ENCODE measurements at regions not wholly inside any gene's neighbourhood (a gene's known extent, or its start where the extent isn't known, plus 50 kb on each side); places are given as distances from the start of the nearest gene placed in this dataset.
A peak's percentile ranks its signal among the peaks of the same experiment; 100 is the strongest.

DNA sequence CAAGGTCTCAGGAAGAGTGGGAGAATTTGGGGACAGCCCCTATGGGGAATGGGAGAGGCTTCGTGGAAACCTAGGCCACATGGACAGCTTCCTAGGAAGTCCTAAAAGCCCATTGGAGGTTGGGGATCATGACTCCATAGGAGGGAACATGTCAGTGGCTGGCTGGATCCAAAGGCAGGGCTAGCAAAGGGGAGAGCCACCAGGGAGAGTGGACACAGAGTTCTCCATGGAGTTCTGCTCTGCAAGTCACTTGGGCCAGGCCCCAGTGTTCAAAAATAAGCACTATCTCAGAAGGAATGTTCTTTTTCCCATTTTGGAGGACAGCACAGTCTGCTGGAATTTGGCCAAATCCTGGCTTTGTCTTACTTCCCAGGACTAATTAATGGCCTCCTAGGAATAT lies 140.6 kb upstream of the RAD23B start:
- no peak for ATAC-seq
- H3K27me3 ChIP-seq, result no peaks in the 10 kb centered on the region
- no peaks in the 10 kb centered on the region for H3K36me3 ChIP-seq
- intact Hi-C loops (cut with DNase I), result no loop called here
- no peaks in the 10 kb centered on the region for H3K9me3 ChIP-seq
- DNase-seq, result no peak
- no peak overlapping the region for H3K27ac ChIP-seq
- H3K4me1 ChIP-seq, result peaks cover 14% of the 10 kb centered on the region
- no peak for TF ChIP-seq CTCF (IDR thresholded peaks at IDR 0.05)
- no peak overlapping the region for H3K4me3 ChIP-seq

GRCh38 chr9:107142896-107143603 lies 140.0 kb upstream of the RAD23B start:
- Histone ChIP-seq H3K4me1 (peaks cover 14% of the 10 kb centered on the region), H3K9me3 (no peaks in the 10 kb centered on the region), H3K27ac (no peak overlapping the region), H3K4me3 (no peak overlapping the region), H3K36me3 (no peaks in the 10 kb centered on the region), H3K27me3 (no peaks in the 10 kb centered on the region)
- intact Hi-C loops (cut with DNase I), result no loop called here
- TF ChIP-seq CTCF (IDR thresholded peaks at IDR 0.05), result no peak
- ATAC-seq, result no peak
- DNase-seq, result no peak

DNA sequence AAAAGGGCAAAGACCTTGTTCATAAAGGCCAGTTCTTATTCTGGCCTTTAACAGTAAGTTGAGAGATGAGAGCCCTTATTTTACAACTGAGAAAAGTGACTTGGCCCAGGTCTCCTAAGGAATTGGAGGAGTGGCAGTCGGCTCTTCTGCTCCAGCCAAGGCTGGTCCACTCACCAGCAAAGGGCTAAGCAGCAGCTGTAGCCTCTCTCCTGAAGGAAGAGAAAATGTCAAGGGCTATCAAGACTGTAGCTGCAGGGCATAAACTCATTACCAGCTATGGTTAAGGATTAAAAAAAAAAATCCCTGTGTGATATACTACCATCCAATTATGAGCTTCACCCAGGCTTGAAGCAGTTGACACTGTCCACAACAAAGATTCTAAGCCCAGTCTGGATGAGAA lies 138.6 kb upstream of the RAD23B start:
- DNase-seq (no peak), ATAC-seq (peak; percentile 54)
- intact Hi-C loops (cut with DNase I), result no loop called here
- Histone ChIP-seq H3K27me3 (no peaks in the 10 kb centered on the region), H3K4me1 (peaks cover 14% of the 10 kb centered on the region), H3K27ac (no peak overlapping the region), H3K9me3 (no peaks in the 10 kb centered on the region), H3K36me3 (no peaks in the 10 kb centered on the region), H3K4me3 (no peak overlapping the region)
- no peak for TF ChIP-seq CTCF (IDR thresholded peaks at IDR 0.05)

- intact Hi-C loops (cut with DNase I), result no loop called here
- no peaks in the 10 kb centered on the region for H3K27me3 ChIP-seq
- TF ChIP-seq CTCF (IDR thresholded peaks at IDR 0.05), result no peak
- no peaks in the 10 kb centered on the region for H3K36me3 ChIP-seq
- H3K4me3 ChIP-seq, result no peak overlapping the region
- H3K9me3 ChIP-seq, result no peaks in the 10 kb centered on the region
- H3K4me1 ChIP-seq, result peaks cover 12% of the 10 kb centered on the region
- no peak for ATAC-seq
- DNase-seq, result no peak
- no peak overlapping the region for H3K27ac ChIP-seq
These were observed 135.9 kb upstream of the RAD23B start for GRCh38 chr9:107147134-107147533.

GRCh38 chr9:107148216-107148615 lies 134.9 kb upstream of the RAD23B start:
- no peaks in the 10 kb centered on the region for H3K36me3 ChIP-seq

More at GRCh38 chr9:107148216-107148615, 134.9 kb upstream of the RAD23B start:
- ATAC-seq (no peak), DNase-seq (no peak)
- Histone ChIP-seq H3K4me3 (no peak overlapping the region), H3K27me3 (no peaks in the 10 kb centered on the region), H3K27ac (no peak overlapping the region), H3K4me1 (peaks cover under 1% of the 10 kb centered on the region), H3K9me3 (no peaks in the 10 kb centered on the region)
- no peak for TF ChIP-seq CTCF (IDR thresholded peaks at IDR 0.05)
- intact Hi-C loops (cut with DNase I), result no loop called here
